OCI-LY7 (cell line): ENCODE measurements at regions not wholly inside any gene's neighbourhood (a gene's known extent, or its start where the extent isn't known, plus 50 kb on each side); places are given as distances from the start of the nearest gene placed in this dataset.

ENCODE experiments used
- BruUV-seq: library from RNA; stranded (reverse); fragments of 400-500 nt; replicated peaks from 2 replicates; lab custom pipeline; 2021; lab: Mats Ljungman, UMichigan
- CTCF ChIA-PET: fragments of 300-600 bp; sonication (Branson Sonifier 250); formaldehyde crosslinking; loops from one replicate; lab custom pipeline; 2022; ENCODE audit warnings: antibody characterized with exemption; ENCODE audit not compliant: unreplicated experiment; lab: Charles Lee
- POLR2A ChIA-PET: fragments of 300-600 bp; sonication (Branson Sonifier 250); formaldehyde crosslinking; loops from one replicate; lab custom pipeline; 2022; ENCODE audit warnings: antibody characterized with exemption; lab: Charles Lee
- DNase-seq: peaks from one replicate; pipeline ENCODE4 v3.0.0-alpha.2; 2015; ENCODE audit warnings: low spot score
- H2AFZ ChIP-seq: fragments of 200-600 bp; sonication (generic), shearing (Covaris generic); 2 replicates; pipeline ENCODE4 v1.6.1; 2014; ENCODE audit warnings: mild to moderate bottlenecking, antibody characterized with exemption, low read length, moderate library complexity
- H3K27ac ChIP-seq: fragments of 200-600 bp; sonication (generic); 2 replicates; pipeline ENCODE4 v1.5.1; 2014; ENCODE audit warnings: mixed run types, low read depth, mild to moderate bottlenecking, moderate library complexity, low read length, inconsistent platforms; ENCODE audit not compliant: poor library complexity, severe bottlenecking
- H3K36me3 ChIP-seq: fragments of 200-600 bp; sonication (generic); 2 replicates; pipeline ENCODE4 v1.6.1; 2014; ENCODE audit warnings: mild to moderate bottlenecking, antibody characterized with exemption, low read length, moderate library complexity, mixed read lengths; ENCODE audit not compliant: insufficient read depth
- H3K4me1 ChIP-seq: fragments of 200-600 bp; sonication (generic); 2 replicates; pipeline ENCODE4 v1.5.1; 2014; ENCODE audit warnings: mild to moderate bottlenecking, low read length; ENCODE audit not compliant: insufficient read depth, poor library complexity, severe bottlenecking
- H3K4me2 ChIP-seq: fragments of 200-600 bp; sonication (generic); 2 replicates; pipeline ENCODE4 v1.6.1; 2014; ENCODE audit warnings: mild to moderate bottlenecking, low read length
- H3K4me3 ChIP-seq: fragments of 200-600 bp; sonication (generic); 2 replicates; pipeline ENCODE4 v1.5.1; 2014; ENCODE audit warnings: mild to moderate bottlenecking, low read depth, low read length; ENCODE audit not compliant: poor library complexity, severe bottlenecking
- H3K79me2 ChIP-seq: fragments of 200-600 bp; sonication (generic); 2 replicates; pipeline ENCODE4 v1.6.1; 2016; ENCODE audit warnings: low read depth, mild to moderate bottlenecking, low read length, moderate library complexity, mixed read lengths; ENCODE audit not compliant: insufficient read depth
- H3K9me2 ChIP-seq: fragments of 200-600 bp; sonication (generic); 2 replicates; pipeline ENCODE4 v1.6.1; 2016; ENCODE audit warnings: mild to moderate bottlenecking, low read length, mixed read lengths; ENCODE audit not compliant: insufficient read depth
- H3K9me3 ChIP-seq: fragments of 200-600 bp; sonication (generic); 2 replicates; pipeline ENCODE4 v1.6.1; 2014; ENCODE audit warnings: mild to moderate bottlenecking, mixed run types, low read length, mixed read lengths
- H4K20me1 ChIP-seq: fragments of 200-600 bp; sonication (generic); 2 replicates; pipeline ENCODE4 v1.6.1; 2014; ENCODE audit warnings: mild to moderate bottlenecking, antibody characterized with exemption, low read length, moderate library complexity, mixed read lengths; ENCODE audit not compliant: insufficient read depth
- CTCF ChIP-seq: fragments of 200-600 bp; sonication (generic); conservative IDR thresholded peaks from 2 replicates; pipeline ENCODE4 v1.5.1; 2014; ENCODE audit warnings: mild to moderate bottlenecking, antibody characterized with exemption, low read length, moderate library complexity, mixed read lengths
- EZH2phosphoT487 ChIP-seq: fragments of 200-600 bp; sonication (generic); IDR thresholded peaks from 2 replicates; pipeline ENCODE4 v1.6.1; 2018; ENCODE audit warnings: low read depth, borderline replicate concordance, mild to moderate bottlenecking, mixed run types, antibody characterized with exemption, low read length, moderate library complexity, mixed read lengths
- intact Hi-C: fragments of 100-400 bp; cut with micrococcal nuclease; formaldehyde crosslinking; loops from one replicate; pipeline ENCODE4 v1.10.0; 2022; ENCODE audit not compliant: unreplicated experiment

- TF ChIP-seq CTCF (no peak), EZH2phosphoT487 (no peak)
- BruUV-seq: no TSS peak
- CTCF ChIA-PET: no interaction called here
- H3K4me3 ChIP-seq: no peak overlapping the region
- H3K36me3 ChIP-seq: no peaks in the 10 kb centered on the region
- no peak overlapping the region for H3K4me2 ChIP-seq
- no peaks in the 10 kb centered on the region for H3K9me2 ChIP-seq
- DNase-seq: no peak
- H4K20me1 ChIP-seq: no peaks in the 10 kb centered on the region
- no peaks in the 10 kb centered on the region for H3K9me3 ChIP-seq
- POLR2A ChIA-PET: no interaction called here
- H3K79me2 ChIP-seq: no peaks in the 10 kb centered on the region
- H3K27ac ChIP-seq: no peak overlapping the region
- intact Hi-C loops: no loop called here
- no peaks in the 10 kb centered on the region for H3K4me1 ChIP-seq
- no peak overlapping the region for H2AFZ ChIP-seq
Measured at GRCh38 chr2:239816576-239817467, 208.3 kb downstream of the NDUFA10 start.

- Histone ChIP-seq H3K9me3 (no peaks in the 10 kb centered on the region), H3K4me2 (no peak overlapping the region), H4K20me1 (no peaks in the 10 kb centered on the region), H3K27ac (no peak overlapping the region), H3K36me3 (no peaks in the 10 kb centered on the region), H3K4me3 (no peak overlapping the region), H3K4me1 (no peaks in the 10 kb centered on the region), H3K79me2 (no peaks in the 10 kb centered on the region), H2AFZ (no peak overlapping the region), H3K9me2 (no peaks in the 10 kb centered on the region)
- POLR2A ChIA-PET: no interaction called here
- intact Hi-C loops: no loop called here
- CTCF ChIA-PET: no interaction called here
- no TSS peak for BruUV-seq
- DNase-seq: no peak
- no peak for TF ChIP-seq EZH2phosphoT487
- TF ChIP-seq CTCF: no peak
Measured at GRCh38 chr2:239815671-239816070, 209.5 kb downstream of the NDUFA10 start.
